Brain microvascular endothelial cell (primary cell): ENCODE measurements at regions not wholly inside any gene's neighbourhood (a gene's known extent, or its start where the extent isn't known, plus 50 kb on each side); places are given as distances from the start of the nearest gene placed in this dataset.

Experiments
- DNase-seq: peaks from one replicate; pipeline ENCODE4 v3.0.0-alpha.2; 2020
- H3K27ac ChIP-seq: fragments of 250-450 bp; sonication (Bioruptor Pico); 2 replicates; pipeline ENCODE4 v1.5.1; 2020; ENCODE audit warnings: mild to moderate bottlenecking, moderate library complexity
- H3K27me3 ChIP-seq: fragments of 250-450 bp; sonication (Bioruptor Pico); replicated peaks from 2 replicates; pipeline ENCODE4 v1.5.1; 2020; ENCODE audit warnings: mild to moderate bottlenecking
- H3K36me3 ChIP-seq: fragments of 250-450 bp; sonication (Bioruptor Pico); replicated peaks from 2 replicates; pipeline ENCODE4 v1.5.1; 2020; ENCODE audit warnings: mild to moderate bottlenecking
- H3K4me3 ChIP-seq: 2 replicates; pipeline ENCODE4 v1.5.1; 2011; ENCODE audit warnings: low read depth, mild to moderate bottlenecking, control low read depth, low read length, moderate library complexity
- CTCF ChIP-seq: IDR thresholded peaks from 2 replicates; pipeline ENCODE4 v1.5.1; 2011; ENCODE audit warnings: low read depth, mild to moderate bottlenecking, moderate library complexity, low read length, control low read depth, inconsistent platforms; ENCODE audit errors: missing control alignments
- in situ Hi-C: cut with HindIII; loops from 2 replicates; pipeline ENCODE4 v1.10.0; 2017; ENCODE audit warnings: low sequenced_read_pairs, low pct_ligation_motif_present

- in situ Hi-C loops = no loop called here
- DNase-seq = no peak
Measured at GRCh38 chr2:49804111-49804510, 649.8 kb upstream of the FSHR start.

GRCh38 chr2:49801898-49802450 is 647.7 kb upstream of the FSHR start:
- no peak for DNase-seq
- in situ Hi-C loops = no loop called here

More at GRCh38 chr2:49804111-49804510, 649.8 kb upstream of the FSHR start:
- H3K27me3 ChIP-seq = no peaks in the 10 kb centered on the region
- H3K4me3 ChIP-seq = no peak overlapping the region
- no peak for TF ChIP-seq CTCF
- H3K36me3 ChIP-seq = no peaks in the 10 kb centered on the region
- no peak overlapping the region for H3K27ac ChIP-seq

GRCh38 chr2:49798570-49798969 is 644.3 kb upstream of the FSHR start:
- H3K27me3 ChIP-seq = no peaks in the 10 kb centered on the region
- no peak for DNase-seq
- H3K27ac ChIP-seq = no peak overlapping the region
- H3K36me3 ChIP-seq = no peaks in the 10 kb centered on the region
- in situ Hi-C loops = no loop called here
- no peak overlapping the region for H3K4me3 ChIP-seq
- TF ChIP-seq CTCF = no peak

More at GRCh38 chr2:49801898-49802450, 647.7 kb upstream of the FSHR start:
- no peak for TF ChIP-seq CTCF
- Histone ChIP-seq H3K27ac (no peak overlapping the region), H3K27me3 (no peaks in the 10 kb centered on the region), H3K4me3 (no peak overlapping the region), H3K36me3 (no peaks in the 10 kb centered on the region)

GRCh38 chr2:49796266-49796665 is 642.0 kb upstream of the FSHR start:
- in situ Hi-C loops = no loop called here
- DNase-seq = no peak
- Histone ChIP-seq H3K4me3 (no peak overlapping the region), H3K27me3 (no peaks in the 10 kb centered on the region), H3K36me3 (no peaks in the 10 kb centered on the region), H3K27ac (no peak overlapping the region)
- no peak for TF ChIP-seq CTCF

GRCh38 chr2:49794396-49794795 is 640.1 kb upstream of the FSHR start:
- H3K27me3 ChIP-seq = no peaks in the 10 kb centered on the region
- in situ Hi-C loops = no loop called here
- H3K4me3 ChIP-seq = no peak overlapping the region
- no peaks in the 10 kb centered on the region for H3K36me3 ChIP-seq
- no peak for TF ChIP-seq CTCF
- no peak for DNase-seq
- no peak overlapping the region for H3K27ac ChIP-seq

GRCh38 chr2:49788300-49788699 is 634.0 kb upstream of the FSHR start:
- no peak for TF ChIP-seq CTCF
- in situ Hi-C loops = no loop called here
- H3K27me3 ChIP-seq = no peaks in the 10 kb centered on the region

More at GRCh38 chr2:49788300-49788699, 634.0 kb upstream of the FSHR start:
- no peak for DNase-seq
- no peak overlapping the region for H3K4me3 ChIP-seq
- H3K36me3 ChIP-seq = no peaks in the 10 kb centered on the region
- no peak overlapping the region for H3K27ac ChIP-seq
